HG03460 (cell line): ENCODE measurements at regions not wholly inside any gene's neighbourhood (a gene's known extent, or its start where the extent isn't known, plus 50 kb on each side); places are given as distances from the start of the nearest gene placed in this dataset.
"Not testable (repeated sequence)": the region's sequence is repeated elsewhere in the genome, so short reads cannot be mapped to it uniquely, and the experiment has no call there.

Experiments
- ATAC-seq: cut with Tn5 transposase; IDR thresholded peaks from one replicate; pipeline ENCODE4 v1.9.1; 2021; ENCODE audit not compliant: unreplicated experiment

- ATAC-seq: peak; percentile 97
These were observed 252.2 kb upstream of the TBL1XR1 start for GRCh38 chr3:177449360-177450006.

GRCh38 chr3:177451301-177451750 lies 254.0 kb upstream of the TBL1XR1 start:
- no peak for ATAC-seq

- ATAC-seq: no peak
These were observed 254.9 kb upstream of the TBL1XR1 start for GRCh38 chr3:177451864-177452830.

- ATAC-seq: no peak
These were observed 255.7 kb upstream of the TBL1XR1 start for GRCh38 chr3:177452831-177453450.

GRCh38 chr3:177453451-177453844 lies 256.2 kb upstream of the TBL1XR1 start:
- no peak for ATAC-seq

DNA sequence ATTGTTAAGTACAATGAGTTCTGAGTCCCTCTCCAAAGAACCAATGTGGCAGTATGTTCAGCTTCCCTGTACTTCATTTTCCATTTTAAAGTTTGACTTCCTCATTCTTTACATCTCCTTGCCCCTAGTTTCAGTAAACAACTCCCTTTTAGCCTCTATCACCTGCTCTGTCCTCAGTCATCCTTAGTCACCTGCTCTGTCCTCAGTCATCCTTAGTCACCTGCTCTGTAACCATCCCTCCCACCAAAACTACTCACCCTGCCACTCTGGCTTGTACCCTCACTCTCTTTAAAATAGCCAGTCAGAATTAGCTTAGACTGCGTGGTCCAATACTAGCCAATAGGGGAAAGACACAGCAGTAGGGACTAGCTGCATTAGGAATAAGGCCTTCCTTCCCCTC lies 259.9 kb upstream of the TBL1XR1 start:
- ATAC-seq: not testable (repeated sequence)

DNA sequence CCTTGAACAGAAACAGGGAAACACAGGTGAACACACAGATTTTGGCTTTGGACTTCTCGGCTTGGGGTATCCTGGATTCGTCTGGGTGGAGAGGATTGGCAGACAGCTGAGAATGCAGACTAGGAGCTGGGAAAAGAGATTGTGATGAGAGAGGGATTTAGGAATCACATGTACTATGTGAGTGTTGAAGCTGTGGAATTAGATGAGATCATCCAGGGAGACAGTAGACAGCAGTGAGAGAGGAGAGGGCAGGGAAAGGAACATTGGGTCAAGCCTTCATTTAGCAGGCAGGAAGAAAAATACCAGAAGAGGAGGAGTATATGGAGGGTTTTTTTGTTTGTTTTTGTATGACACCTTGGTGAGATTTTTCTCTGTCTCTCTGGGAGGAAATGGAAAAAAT lies 262.1 kb upstream of the TBL1XR1 start:
- no peak for ATAC-seq

GRCh38 chr3:177460047-177460446 lies 262.8 kb upstream of the TBL1XR1 start:
- no peak for ATAC-seq

- no peak for ATAC-seq
These were observed 264.5 kb upstream of the TBL1XR1 start for GRCh38 chr3:177461765-177462164.

DNA sequence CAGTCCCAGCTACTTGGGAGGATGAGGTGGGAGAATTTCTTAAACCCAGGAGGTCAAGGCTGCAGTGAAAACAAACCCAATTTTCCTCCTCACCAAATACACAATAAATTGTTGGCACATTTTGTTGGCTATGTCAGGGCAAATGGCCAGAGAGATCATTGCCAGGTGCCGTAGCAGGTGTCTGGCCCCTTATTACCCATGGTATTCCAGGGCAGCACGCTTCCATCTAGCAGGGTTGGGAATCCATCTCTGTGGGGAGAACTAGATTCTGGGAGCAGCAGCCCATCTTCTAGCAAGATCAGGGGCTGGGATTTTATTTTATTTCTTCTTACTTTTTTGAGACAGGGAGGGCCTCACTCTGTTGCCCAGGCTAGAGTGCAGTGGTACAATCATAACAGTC lies 266.1 kb upstream of the TBL1XR1 start:
- not testable (repeated sequence) for ATAC-seq

DNA sequence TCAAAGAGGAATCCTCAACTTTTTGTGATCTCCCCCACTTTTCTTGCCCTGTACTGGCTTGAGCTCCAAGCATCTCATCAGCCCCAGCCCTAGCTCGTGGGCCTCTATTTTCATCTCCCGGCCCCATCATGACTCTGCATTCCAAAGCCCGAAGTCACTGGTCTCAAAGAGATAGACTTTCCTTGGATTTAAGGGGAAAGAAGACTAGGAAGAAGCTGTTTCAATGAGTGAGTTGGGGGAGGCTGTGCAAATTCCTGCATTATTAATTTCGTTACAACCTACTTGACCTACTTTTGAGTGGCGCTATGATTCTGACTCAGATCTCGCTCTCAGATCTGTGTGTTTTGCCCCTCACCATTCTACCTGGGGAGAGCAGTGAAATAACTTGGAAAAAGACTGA lies 266.6 kb upstream of the TBL1XR1 start:
- no peak for ATAC-seq

- no peak for ATAC-seq
These were observed 267.3 kb upstream of the TBL1XR1 start for GRCh38 chr3:177464392-177465256.

DNA sequence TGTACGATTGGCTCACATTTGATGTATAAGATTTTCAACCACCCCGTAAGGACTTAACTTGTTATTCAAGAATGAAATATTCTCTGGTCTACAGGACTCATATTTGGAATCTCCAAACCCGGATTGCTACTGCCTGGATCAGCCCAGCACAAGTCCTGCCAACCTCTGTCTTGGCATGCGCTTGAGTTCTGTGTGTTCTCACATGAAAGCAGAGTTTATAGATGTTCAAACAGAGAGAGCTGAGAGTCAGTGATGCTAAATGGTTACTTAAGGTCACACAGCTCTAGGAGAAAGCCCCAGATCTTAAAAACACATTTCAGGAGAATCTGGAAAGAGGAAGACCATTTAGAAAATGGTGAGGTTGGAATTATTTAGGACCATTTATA lies 268.0 kb upstream of the TBL1XR1 start:
- no peak for ATAC-seq

GRCh38 chr3:177466074-177466473 lies 268.8 kb upstream of the TBL1XR1 start:
- ATAC-seq: no peak

DNA sequence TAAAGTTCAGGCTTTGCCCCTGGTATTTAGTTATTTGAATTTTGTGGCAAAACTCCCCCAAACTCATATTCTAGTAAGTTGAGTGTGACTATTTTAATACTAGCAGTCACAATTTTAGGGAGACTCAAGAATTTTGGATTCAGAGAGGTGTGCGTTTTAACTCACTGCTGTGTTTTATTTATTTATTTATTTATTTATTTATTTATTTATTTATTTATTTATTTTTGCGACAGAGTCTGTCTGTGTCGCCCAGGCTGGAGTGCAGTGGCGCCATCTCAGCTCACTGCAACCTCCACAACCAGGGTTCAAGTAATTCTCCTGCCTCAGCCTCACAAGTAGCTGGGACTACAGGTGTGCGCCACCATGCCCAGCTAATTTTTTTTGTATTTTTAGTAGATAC lies 269.3 kb upstream of the TBL1XR1 start:
- not testable (repeated sequence) for ATAC-seq

DNA sequence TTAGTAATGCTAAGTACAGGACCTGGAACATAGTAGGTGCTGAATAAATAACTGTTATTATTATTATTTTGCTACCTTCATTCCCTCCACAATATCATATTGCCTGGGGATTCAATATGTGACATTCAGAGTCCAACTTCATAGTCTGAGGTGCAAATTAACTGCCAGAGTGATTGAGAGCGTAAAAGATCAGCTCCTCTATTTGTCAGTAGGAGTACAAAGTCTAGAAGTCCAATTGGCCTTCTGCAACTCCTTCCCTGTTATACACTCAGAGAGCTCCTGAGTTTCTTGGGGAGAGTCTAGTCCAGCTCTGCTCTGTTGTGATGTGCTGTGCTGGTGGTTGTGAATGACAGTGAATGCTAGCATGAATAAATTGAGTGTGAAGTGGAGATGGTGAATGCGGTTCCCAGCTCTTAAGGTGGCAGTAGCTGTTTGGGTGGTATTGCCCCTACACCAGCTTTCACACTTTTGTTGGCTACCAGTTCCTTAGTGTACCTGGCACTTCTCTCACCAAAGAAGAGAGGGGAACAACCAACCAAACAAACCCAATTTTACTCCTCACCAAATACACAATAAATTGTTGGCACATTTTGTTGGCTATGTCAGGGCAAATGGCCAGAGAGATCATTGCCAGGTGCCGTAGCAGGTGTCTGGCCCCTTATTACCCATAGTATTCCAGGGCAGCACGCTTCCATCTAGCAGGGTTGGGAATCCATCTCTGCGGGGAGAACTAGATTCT lies 270.1 kb upstream of the TBL1XR1 start:
- ATAC-seq: no peak

DNA sequence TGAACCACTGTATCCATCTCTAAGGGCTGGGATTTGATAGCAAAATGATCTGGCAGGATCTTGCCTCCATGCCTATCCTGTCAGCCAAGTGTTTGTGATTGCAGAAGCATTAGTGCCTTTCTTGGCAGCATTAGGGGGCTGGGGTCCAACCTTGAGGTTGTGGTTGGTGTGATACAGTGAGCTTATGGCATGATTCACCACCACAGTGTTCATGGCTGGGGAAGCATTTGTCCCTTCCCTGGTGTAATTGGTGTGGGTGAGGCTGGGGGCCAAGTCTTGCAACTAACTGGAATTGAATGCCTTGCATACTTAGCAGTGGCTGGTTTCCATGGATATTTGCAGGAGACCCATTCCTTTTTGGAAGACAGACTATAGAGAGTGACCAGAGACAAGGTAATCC lies 271.0 kb upstream of the TBL1XR1 start:
- no peak for ATAC-seq

GRCh38 chr3:177468816-177469215 lies 271.5 kb upstream of the TBL1XR1 start:
- ATAC-seq: no peak

- ATAC-seq: no peak
These were observed 271.9 kb upstream of the TBL1XR1 start for GRCh38 chr3:177469216-177469615.
